IMR-90 (cell line): ENCODE measurements at regions not wholly inside any gene's neighbourhood (a gene's known extent, or its start where the extent isn't known, plus 50 kb on each side); places are given as distances from the start of the nearest gene placed in this dataset.

Source experiments
- ATAC-seq: fragments of 200-7000 bp; cut with Tn5 transposase; 2 replicates; pipeline ENCODE4 v1.9.1; 2020; ENCODE audit warnings: low read depth, mild to moderate bottlenecking, moderate library complexity
- BruUV-seq: library from RNA; stranded (reverse); fragments of 400-500 nt; replicated peaks from 2 replicates; lab custom pipeline; 2021; lab: Mats Ljungman, UMichigan
- CTCF ChIA-PET: fragments of 300-600 bp; formaldehyde crosslinking; extraction: SDS; loops from one replicate; lab custom pipeline; 2021; ENCODE audit warnings: antibody characterized with exemption; lab: Yijun Ruan, JAX
- POLR2A ChIA-PET: fragments of 300-600 bp; sonication (Branson Sonifier 250); formaldehyde crosslinking; loops from one replicate; lab custom pipeline; 2022; ENCODE audit warnings: antibody characterized with exemption; ENCODE audit not compliant: unreplicated experiment; lab: Charles Lee
- DNase-seq: peaks from one replicate; pipeline ENCODE4 v3.0.0; 2013
- H2AFZ ChIP-seq: replicated peaks from 2 replicates; pipeline ENCODE3; 2013; ENCODE audit warnings: low read length, mild to moderate bottlenecking; ENCODE audit not compliant: poor library complexity
- H2AK5ac ChIP-seq: 2 replicates; pipeline ENCODE4 v1.6.1; 2013; ENCODE audit warnings: low read depth, low read length, inconsistent platforms
- H2AK9ac ChIP-seq: replicated peaks from 2 replicates; pipeline ENCODE3; 2013; ENCODE audit warnings: mild to moderate bottlenecking, low read depth, low read length, moderate library complexity; ENCODE audit not compliant: poor library complexity
- H2BK120ac ChIP-seq: 2 replicates; pipeline ENCODE4 v1.6.1; 2013; ENCODE audit warnings: low read depth, low read length, inconsistent platforms
- H2BK15ac ChIP-seq: 3 replicates; pipeline ENCODE4 v1.6.1; 2013; ENCODE audit warnings: low read depth, low read length, inconsistent platforms
- H2BK20ac ChIP-seq: 2 replicates; pipeline ENCODE4 v1.6.1; 2013; ENCODE audit warnings: low read depth, mild to moderate bottlenecking, inconsistent platforms, low read length, moderate library complexity
- H2BK5ac ChIP-seq: 2 replicates; pipeline ENCODE4 v1.6.1; 2013; ENCODE audit warnings: mild to moderate bottlenecking, low read depth, low read length, inconsistent platforms; ENCODE audit not compliant: poor library complexity, severe bottlenecking
- H3K14ac ChIP-seq: replicated peaks from 2 replicates; pipeline ENCODE4 v1.6.1; 2013; ENCODE audit warnings: low read depth, low read length, inconsistent platforms
- H3K18ac ChIP-seq: 2 replicates; pipeline ENCODE4 v1.6.1; 2013; ENCODE audit warnings: low read depth, low read length, control low read depth
- H3K23ac ChIP-seq: 2 replicates; pipeline ENCODE4 v1.6.1; 2013; ENCODE audit warnings: low read depth, low read length, inconsistent platforms
- H3K27ac ChIP-seq: 2 replicates; pipeline ENCODE4 v1.5.1; 2013; ENCODE audit warnings: mild to moderate bottlenecking, control low read depth, low read length; ENCODE audit not compliant: insufficient read depth
- H3K27me3 ChIP-seq: 2 replicates; pipeline ENCODE4 v1.6.1; 2013; ENCODE audit warnings: low read length; ENCODE audit not compliant: control insufficient read depth, insufficient read depth
- H3K36me3 ChIP-seq: 2 replicates; pipeline ENCODE4 v1.6.1; 2013; ENCODE audit warnings: low read length, mixed read lengths; ENCODE audit not compliant: control insufficient read depth, insufficient read depth
- H3K4ac ChIP-seq: 2 replicates; pipeline ENCODE4 v1.6.1; 2013; ENCODE audit warnings: low read depth, low read length, inconsistent platforms
- H3K4me1 ChIP-seq: 2 replicates; pipeline ENCODE4 v1.6.1; 2013; ENCODE audit warnings: low read length, mixed read lengths; ENCODE audit not compliant: control insufficient read depth, insufficient read depth
- H3K4me2 ChIP-seq: 2 replicates; pipeline ENCODE4 v1.6.1; 2013; ENCODE audit warnings: low read depth, mild to moderate bottlenecking, control low read depth, low read length, moderate library complexity
- H3K4me3 ChIP-seq: 2 replicates; pipeline ENCODE4 v1.5.1; 2013; ENCODE audit warnings: low read depth, mild to moderate bottlenecking, control low read depth, low read length, moderate library complexity; ENCODE audit not compliant: insufficient read depth
- H3K56ac ChIP-seq: 2 replicates; pipeline ENCODE4 v1.6.1; 2013; ENCODE audit warnings: low read length, inconsistent platforms; ENCODE audit not compliant: insufficient read depth; ENCODE audit errors: extremely low read depth
- H3K79me1 ChIP-seq, 2 experiments: 2 replicates each; pipeline ENCODE4 v1.6.1; 2013; ENCODE audit warnings: low read length in 2 of 2, inconsistent platforms in 1 of 2, low read depth in 1 of 2
- H3K9ac ChIP-seq: 2 replicates; pipeline ENCODE4 v1.6.1; 2013; ENCODE audit warnings: low read depth, low read length, control low read depth
- H3K9me1 ChIP-seq: 2 replicates; pipeline ENCODE4 v1.6.1; 2013; ENCODE audit warnings: low read length, inconsistent platforms; ENCODE audit not compliant: insufficient read depth
- H3K9me3 ChIP-seq: 2 replicates; pipeline ENCODE4 v1.6.1; 2013; ENCODE audit warnings: low read length; ENCODE audit not compliant: control insufficient read depth, insufficient read depth
- H4K20me1 ChIP-seq: 2 replicates; pipeline ENCODE4 v1.6.1; 2013; ENCODE audit warnings: low read length, inconsistent platforms; ENCODE audit not compliant: insufficient read depth
- H4K5ac ChIP-seq: 2 replicates; pipeline ENCODE4 v1.6.1; 2013; ENCODE audit warnings: mild to moderate bottlenecking, low read depth, low read length, control low read depth
- H4K8ac ChIP-seq, 2 experiments: 2 replicates each; pipeline ENCODE4 v1.6.1; 2013; ENCODE audit warnings: low read depth in 2 of 2, low read length in 2 of 2, control low read depth in 1 of 2, inconsistent platforms in 1 of 2
- H4K91ac ChIP-seq: 2 replicates; pipeline ENCODE4 v1.6.1; 2013; ENCODE audit warnings: low read depth, low read length, inconsistent platforms; ENCODE audit not compliant: insufficient read depth
- BHLHE40 ChIP-seq: fragments of 150-350 bp; IDR thresholded peaks from 2 replicates; pipeline ENCODE4 v1.6.1; 2016; ENCODE audit warnings: mild to moderate bottlenecking, low read depth, low read length
- CHD1 ChIP-seq: IDR thresholded peaks from 2 replicates; pipeline ENCODE4 v1.6.1; 2012; ENCODE audit warnings: low read depth, low read length, improper control_type of control experiment
- CTCF ChIP-seq: conservative IDR thresholded peaks from 2 replicates; pipeline ENCODE4 v1.5.1; 2012; ENCODE audit warnings: mild to moderate bottlenecking, low read depth, low read length, improper control_type of control experiment
- ELK1 ChIP-seq: fragments of 150-350 bp; IDR thresholded peaks from 2 replicates; pipeline ENCODE4 v1.6.1; 2016; ENCODE audit warnings: low read depth, mild to moderate bottlenecking, low read length, moderate library complexity, borderline replicate concordance
- FOS ChIP-seq: fragments of 150-350 bp; IDR thresholded peaks from 2 replicates; pipeline ENCODE4 v1.6.1; 2016; ENCODE audit warnings: low read depth, low read length
- MAFK ChIP-seq: IDR thresholded peaks from 2 replicates; pipeline ENCODE4 v1.6.1; 2012; ENCODE audit warnings: low read depth, low read length, improper control_type of control experiment
- MAZ ChIP-seq: IDR thresholded peaks from 2 replicates; pipeline ENCODE4 v1.6.1; 2012; ENCODE audit warnings: low read depth, mild to moderate bottlenecking, low read length, improper control_type of control experiment, moderate library complexity, borderline replicate concordance
- MXI1 ChIP-seq: IDR thresholded peaks from 2 replicates; pipeline ENCODE4 v1.6.1; 2012; ENCODE audit warnings: low read depth, mild to moderate bottlenecking, low read length, moderate library complexity, borderline replicate concordance
- NFE2L2 ChIP-seq: fragments of 150-350 bp; IDR thresholded peaks from 2 replicates; pipeline ENCODE4 v1.6.1; 2016; ENCODE audit warnings: low read depth, mild to moderate bottlenecking, low read length
- POLR2A ChIP-seq: IDR thresholded peaks from 2 replicates; pipeline ENCODE4 v1.6.1; 2012; ENCODE audit warnings: mild to moderate bottlenecking, low read depth, low read length
- RAD21 ChIP-seq: IDR thresholded peaks from 2 replicates; pipeline ENCODE4 v1.6.1; 2012; ENCODE audit warnings: low read length, improper control_type of control experiment
- RFX5 ChIP-seq: IDR thresholded peaks from 2 replicates; pipeline ENCODE4 v1.8.0; 2012; ENCODE audit warnings: low read depth, mild to moderate bottlenecking, low read length, moderate library complexity
- SMC3 ChIP-seq: fragments of 150-350 bp; IDR thresholded peaks from 2 replicates; pipeline ENCODE4 v1.6.1; 2016; ENCODE audit warnings: low read depth, mild to moderate bottlenecking, antibody characterized with exemption, low read length, moderate library complexity
- USF2 ChIP-seq: fragments of 150-350 bp; IDR thresholded peaks from 2 replicates; pipeline ENCODE4 v1.6.1; 2017; ENCODE audit warnings: mild to moderate bottlenecking, antibody characterized with exemption, low read length, low read depth
- WGBS, 2 experiments: methylation state at CpG; one replicate each; pipeline versions ENCODE4 v1.1.5 to v1.1.7; 2013; ENCODE audit warnings: missing lambda C conversion rate in 2 of 2; ENCODE audit not compliant: insufficient read length in 1 of 2; ENCODE audit errors: extremely low coverage in 2 of 2; 5-methylcytosine and 5-hydroxymethylcytosine counted together
- dilution Hi-C: fragments of 300-500 bp; cut with HindIII; formaldehyde crosslinking; loops from one replicate; pipeline ENCODE4 v1.14.3; 2018; ENCODE audit warnings: low sequenced_read_pairs; ENCODE audit not compliant: unreplicated experiment
- in situ Hi-C: fragments of 300-500 bp; cut with MboI; formaldehyde crosslinking; loops from 3 replicates; pipeline ENCODE4 v1.14.3; 2019; ENCODE audit warnings: low sequenced_read_pairs, inconsistent platforms, mixed read lengths
- intact Hi-C: fragments of 100-400 bp; cut with micrococcal nuclease; formaldehyde crosslinking; loops from 2 replicates; pipeline ENCODE4 v1.10.0; 2022

DNA sequence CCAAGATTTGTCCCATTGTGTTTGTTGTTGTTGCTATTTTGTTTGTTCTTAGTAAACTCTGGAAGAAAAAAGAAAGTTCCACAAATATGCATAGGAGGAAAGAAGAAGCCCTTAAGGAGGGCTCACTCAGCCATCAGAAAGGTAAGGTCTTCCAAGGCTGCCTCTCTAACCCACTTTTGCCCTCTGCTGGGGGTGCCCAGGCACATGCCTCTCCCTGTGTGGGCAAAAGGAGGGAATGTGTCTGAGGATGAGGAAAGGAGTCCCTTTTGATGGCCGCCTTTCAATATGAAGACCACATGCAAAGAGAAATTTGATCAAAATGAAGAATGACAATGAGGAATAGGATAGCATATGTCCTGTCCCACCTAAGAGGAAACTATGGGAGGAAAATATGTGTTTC is 248.2 kb upstream of the POU3F2 start:
- intact Hi-C loops = no loop called here
- Histone ChIP-seq H3K36me3 (no peaks in the 10 kb centered on the region), H3K79me1 (no peaks in the 10 kb centered on the region), H2BK120ac (no peak overlapping the region), H3K56ac (no peak overlapping the region), H2AK9ac (no peak overlapping the region), H3K23ac (no peak overlapping the region), H4K8ac (no peak overlapping the region), H3K27me3 (no peaks in the 10 kb centered on the region), H4K91ac (no peak overlapping the region), H3K27ac (no peak overlapping the region), H3K4me1 (no peaks in the 10 kb centered on the region), H2BK5ac (no peak overlapping the region), H3K9ac (no peak overlapping the region), H2BK15ac (no peak overlapping the region), H3K14ac (no peak overlapping the region), H3K4ac (no peak overlapping the region), H4K5ac (no peak overlapping the region), H2AFZ (no peak overlapping the region), H3K4me2 (no peak overlapping the region), H3K9me1 (no peaks in the 10 kb centered on the region), H3K18ac (no peak overlapping the region), H4K20me1 (no peaks in the 10 kb centered on the region), H2BK20ac (no peak overlapping the region), H3K4me3 (no peak overlapping the region), H2AK5ac (no peak overlapping the region), H3K9me3 (peaks cover 4% of the 10 kb centered on the region; the same call in 1 of the 2 replicates)
- in situ Hi-C loops = no loop called here
- no peak for DNase-seq
- ATAC-seq = no peak
- no TSS peak for BruUV-seq
- no peak for TF ChIP-seq CHD1
- no peak for TF ChIP-seq MXI1
- no peak for TF ChIP-seq ELK1
- TF ChIP-seq BHLHE40 = no peak
- TF ChIP-seq SMC3 = no peak
- no peak for TF ChIP-seq MAFK
- no peak for TF ChIP-seq USF2
- no peak for TF ChIP-seq RAD21
- TF ChIP-seq CTCF = no peak
- no peak for TF ChIP-seq MAZ
- no peak for TF ChIP-seq RFX5
- TF ChIP-seq NFE2L2 = no peak
- no peak for TF ChIP-seq FOS
- no peak for TF ChIP-seq POLR2A
- dilution Hi-C loops = no loop called here
- WGBS, 2 experiments = no CpG with 5 or more reads among the region's 1 CpG
- ChIA-PET POLR2A (no interaction called here), CTCF (no interaction called here)
